SK-N-SH (cell line): ENCODE measurements at regions not wholly inside any gene's neighbourhood (a gene's known extent, or its start where the extent isn't known, plus 50 kb on each side); places are given as distances from the start of the nearest gene placed in this dataset.

Experiments used
- CTCF ChIA-PET: fragments of 300-600, 350-600 bp; formaldehyde crosslinking; extraction: SDS; loops from one replicate; lab custom pipeline; 2021; lab: Yijun Ruan, JAX
- POLR2A ChIA-PET: fragments of 350-600 bp; sonication (Branson Sonifier 250); formaldehyde crosslinking; extraction: SDS; loops from one replicate; lab custom pipeline; 2020; ENCODE audit warnings: antibody characterized with exemption, inconsistent platforms; lab: Yijun Ruan, JAX
- DNase-seq: peaks from one replicate; pipeline ENCODE4 v3.0.0; 2012
- H2AFZ ChIP-seq: fragments of 200-600 bp; sonication (generic); 2 replicates; pipeline ENCODE4 v1.8.1; 2016; ENCODE audit warnings: antibody characterized with exemption, mild to moderate bottlenecking, low read depth
- H3F3A ChIP-seq: fragments of 200-600 bp; sonication (generic); replicated peaks from 2 replicates; pipeline ENCODE3; 2016; ENCODE audit warnings: antibody characterized with exemption, mild to moderate bottlenecking; ENCODE audit not compliant: insufficient read depth
- H3K27ac ChIP-seq, 2 experiments: fragments of 200-500 bp in 1 of 2; fragments of 200-600 bp in 1 of 2; sonication (Bioruptor generic) in 1 of 2; sonication (generic), shearing (Covaris generic) in 1 of 2; 2 replicates each; pipeline versions ENCODE4 v1.5.1 to v1.6.1; 2014 to 2016; ENCODE audit warnings: low read depth in 2 of 2, inconsistent platforms in 1 of 2, low read length in 1 of 2, mild to moderate bottlenecking in 1 of 2, mixed read lengths in 1 of 2
- H3K27me3 ChIP-seq: fragments of 200-600 bp; sonication (generic), shearing (Covaris generic); 2 replicates; pipeline ENCODE4 v1.6.1; 2016; ENCODE audit warnings: mixed run types; ENCODE audit not compliant: insufficient read depth
- H3K36me3 ChIP-seq, 2 experiments: fragments of 200-500 bp in 1 of 2; fragments of 200-600 bp in 1 of 2; sonication (Bioruptor generic) in 1 of 2; sonication (generic) in 1 of 2; replicated peaks in 1 of 2; 2 replicates each; pipeline versions ENCODE3 to v1.5.1; 2014 to 2016; ENCODE audit warnings: low read length in 1 of 2, mild to moderate bottlenecking in 1 of 2; ENCODE audit not compliant: insufficient read depth in 2 of 2, control insufficient read depth in 1 of 2
- H3K4me1 ChIP-seq, 2 experiments: fragments of 200-500 bp in 1 of 2; fragments of 200-600 bp in 1 of 2; sonication (Bioruptor generic) in 1 of 2; sonication (generic), shearing (Covaris generic) in 1 of 2; 2 replicates each; pipeline versions ENCODE4 v1.5.1 to v1.6.1; 2014 to 2016; ENCODE audit warnings: low read depth in 1 of 2, low read length in 1 of 2, mixed run types in 1 of 2; ENCODE audit not compliant: insufficient read depth in 2 of 2, control insufficient read depth in 1 of 2
- H3K4me2 ChIP-seq: fragments of 200-600 bp; sonication (generic), shearing (Covaris generic); 2 replicates; pipeline ENCODE4 v1.6.1; 2017; ENCODE audit warnings: mixed run types
- H3K4me3 ChIP-seq, 2 experiments: fragments of 200-500 bp in 1 of 2; fragments of 200-600 bp in 1 of 2; sonication (Bioruptor generic) in 1 of 2; sonication (generic), shearing (Covaris generic) in 1 of 2; 2 replicates each; pipeline versions ENCODE4 v1.5.1 to v1.8.1; 2014 to 2016; ENCODE audit warnings: low read depth in 2 of 2, inconsistent platforms in 1 of 2, low read length in 1 of 2, mild to moderate bottlenecking in 1 of 2, mixed read lengths in 1 of 2, moderate library complexity in 1 of 2
- H3K79me2 ChIP-seq: fragments of 200-600 bp; sonication (generic); 2 replicates; pipeline ENCODE4 v1.8.1; 2017; ENCODE audit warnings: mild to moderate bottlenecking; ENCODE audit not compliant: insufficient read depth
- H3K9ac ChIP-seq: fragments of 200-600 bp; sonication (generic); 2 replicates; pipeline ENCODE4 v1.6.1; 2017; ENCODE audit warnings: mixed run types
- H3K9me2 ChIP-seq: fragments of 200-600 bp; sonication (generic); 2 replicates; pipeline ENCODE4 v1.6.1; 2017; ENCODE audit warnings: mixed run types
- H3K9me3 ChIP-seq: fragments of 200-600 bp; sonication (generic); 2 replicates; pipeline ENCODE4 v1.6.1; 2017; ENCODE audit warnings: mixed run types, mild to moderate bottlenecking, moderate library complexity
- H4K20me1 ChIP-seq: fragments of 200-600 bp; sonication (generic); 2 replicates; pipeline ENCODE4 v1.6.1; 2017; ENCODE audit warnings: mild to moderate bottlenecking, mixed run types; ENCODE audit not compliant: insufficient read depth
- CHD2 ChIP-seq: fragments of 150-350 bp; IDR thresholded peaks from 2 replicates; pipeline ENCODE4 v1.6.1; 2018; ENCODE audit warnings: low read length; ENCODE audit not compliant: partially characterized antibody
- EP300 ChIP-seq, 2 experiments: IDR thresholded peaks; 2 replicates each; pipeline versions ENCODE4 v1.4.0 to v1.6.1; 2012; ENCODE audit warnings: borderline replicate concordance in 1 of 2, low read depth in 1 of 2, low read length in 1 of 2
- FOXJ3 ChIP-seq: sonication (generic); formaldehyde crosslinking; IDR thresholded peaks from 2 replicates; pipeline ENCODE4 v1.5.1; 2020; ENCODE audit warnings: mild to moderate bottlenecking, missing genetic modification reagents
- FOXM1 ChIP-seq: IDR thresholded peaks from 2 replicates; pipeline ENCODE4 v1.4.0; 2012; ENCODE audit warnings: low read depth, mild to moderate bottlenecking
- GABPA ChIP-seq: IDR thresholded peaks from 2 replicates; pipeline ENCODE4 v1.4.0; 2012; ENCODE audit warnings: low read depth, mild to moderate bottlenecking
- JUND ChIP-seq: IDR thresholded peaks from 2 replicates; pipeline ENCODE4 v1.4.0; 2012
- NFIC ChIP-seq: IDR thresholded peaks from 2 replicates; pipeline ENCODE4 v1.4.0; 2012; ENCODE audit warnings: borderline replicate concordance
- NRF1 ChIP-seq: IDR thresholded peaks from 2 replicates; pipeline ENCODE4 v1.6.1; 2012; ENCODE audit warnings: low read depth, mild to moderate bottlenecking, low read length
- POLR2AphosphoS5 ChIP-seq: IDR thresholded peaks from 2 replicates; pipeline ENCODE4 v1.6.1; 2012; ENCODE audit warnings: low read depth, low read length
- RAD21 ChIP-seq: IDR thresholded peaks from 2 replicates; pipeline ENCODE4 v1.6.1; 2012; ENCODE audit warnings: mild to moderate bottlenecking, low read length
- RCOR1 ChIP-seq: fragments of 150-350 bp; IDR thresholded peaks from 2 replicates; pipeline ENCODE4 v1.6.1; 2017; ENCODE audit warnings: antibody characterized with exemption, low read length
- SMC3 ChIP-seq: IDR thresholded peaks from 2 replicates; pipeline ENCODE4 v1.6.1; 2012; ENCODE audit warnings: low read depth, low read length, improper control_type of control experiment
- TAF1 ChIP-seq: IDR thresholded peaks from 2 replicates; pipeline ENCODE4 v1.6.1; 2012; ENCODE audit warnings: low read depth, mild to moderate bottlenecking, low read length, moderate library complexity, borderline replicate concordance
- TCF12 ChIP-seq: IDR thresholded peaks from 2 replicates; pipeline ENCODE4 v1.4.0; 2012
- TEAD4 ChIP-seq: IDR thresholded peaks from 2 replicates; pipeline ENCODE4 v1.4.0; 2012; ENCODE audit warnings: mild to moderate bottlenecking, borderline replicate concordance; ENCODE audit not compliant: insufficient read depth
- WGBS: methylation state at CpG from one replicate; pipeline ENCODE4 v1.1.6; 2017; ENCODE audit warnings: low lambda C conversion rate; 5-methylcytosine and 5-hydroxymethylcytosine counted together
- TF ChIP-seq, protein P1 (sequence below): fragments of 200-600 bp; sonication (generic); IDR thresholded peaks from 2 replicates; pipeline ENCODE4 v1.6.1; 2017; ENCODE audit warnings: antibody characterized with exemption, mild to moderate bottlenecking, moderate library complexity
- TF ChIP-seq, protein P2 (sequence below): fragments of 150-350 bp; IDR thresholded peaks from 2 replicates; pipeline ENCODE4 v1.6.1; 2016; ENCODE audit warnings: mild to moderate bottlenecking, low read depth, low read length

DNA sequence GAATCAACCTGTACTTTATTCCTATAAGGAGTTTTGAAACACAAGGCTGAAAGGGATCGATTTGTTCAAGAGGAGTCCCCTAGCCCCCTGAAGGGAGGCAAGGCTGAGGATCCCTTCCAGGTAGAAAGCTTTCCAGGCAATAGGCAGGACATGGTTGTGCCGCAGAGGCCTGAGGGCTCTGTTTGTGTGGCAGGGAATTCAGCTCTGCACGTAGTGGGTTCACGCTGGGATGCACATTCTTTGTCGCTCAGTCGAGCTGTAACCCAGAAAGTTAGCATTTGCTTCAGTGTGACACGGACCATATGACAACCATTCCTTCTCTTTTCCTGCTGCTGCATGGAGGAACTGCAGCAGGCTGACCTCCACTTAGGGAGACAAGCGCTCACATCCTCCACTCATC lies 65.6 kb upstream of the TRIO start:
- H3K4me2 ChIP-seq, result no peak overlapping the region
- H2AFZ ChIP-seq, result no peak overlapping the region
- H4K20me1 ChIP-seq, result no peaks in the 10 kb centered on the region
- no peaks in the 10 kb centered on the region for H3K9me3 ChIP-seq
- no peak overlapping the region for H3K9ac ChIP-seq
- no peaks in the 10 kb centered on the region for H3K27me3 ChIP-seq
- H3K9me2 ChIP-seq, result no peaks in the 10 kb centered on the region
- DNase-seq, result no peak
- H3F3A ChIP-seq, result peaks cover 3% of the 10 kb centered on the region
- no peaks in the 10 kb centered on the region for H3K79me2 ChIP-seq
- H3K4me3 ChIP-seq, result no peak overlapping the region
- POLR2A ChIA-PET, result no interaction called here
- WGBS, result 99% methylated on average over 7 of the region's 8 CpGs
- no peak overlapping the region for H3K27ac ChIP-seq
- H3K4me1 ChIP-seq, result no peaks in the 10 kb centered on the region
- H3K36me3 ChIP-seq, result no peaks in the 10 kb centered on the region
- TF ChIP-seq RAD21, result no peak
- no peak for TF ChIP-seq EP300 (IDR thresholded peaks at IDR 0.05; ENCODE audit: borderline replicate concordance in 1 of 2, low read depth in 1 of 2, low read length in 1 of 2)
- no peak for TF ChIP-seq NRF1
- TF ChIP-seq TAF1, result no peak
- TF ChIP-seq SMC3, result no peak
- CTCF ChIA-PET, result interaction anchor here (1.3 kb wide), 1 partner anchor 18 kb away, joined by 3 read pairs; no protein-coding TSS in a partner anchor

DNA sequence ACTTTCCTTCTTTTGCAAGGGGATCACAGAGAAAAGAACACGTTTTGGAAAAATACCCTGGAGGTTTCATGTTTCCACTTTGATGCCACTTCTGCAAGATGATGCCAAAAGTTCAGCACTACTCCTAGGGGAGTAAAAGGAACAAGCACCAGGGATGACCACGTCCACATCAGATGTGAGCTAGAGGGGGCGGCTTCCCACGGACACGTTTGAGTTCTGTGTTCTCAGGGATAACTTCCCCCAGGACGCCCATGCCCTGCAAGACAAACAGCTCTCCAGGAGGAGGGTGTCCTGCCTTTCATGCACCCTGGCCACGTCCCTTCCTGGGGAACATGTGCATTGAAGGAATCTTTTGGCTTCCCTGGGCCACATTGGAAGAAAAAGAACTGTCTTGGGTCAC lies 66.6 kb upstream of the TRIO start:
- no peak overlapping the region for H2AFZ ChIP-seq
- no peak overlapping the region for H3K27ac ChIP-seq
- H3K36me3 ChIP-seq, result no peaks in the 10 kb centered on the region
- DNase-seq, result no peak
- no peak overlapping the region for H3K4me2 ChIP-seq
- CTCF ChIA-PET, result interaction anchor here (1.3 kb wide), 1 partner anchor 19 kb away, joined by 3 read pairs; no protein-coding TSS in a partner anchor
- no peak overlapping the region for H3K9ac ChIP-seq
- WGBS, result 69% methylated on average over 2 of the region's 7 CpGs
- POLR2A ChIA-PET, result no interaction called here
- H4K20me1 ChIP-seq, result no peaks in the 10 kb centered on the region
- H3K79me2 ChIP-seq, result no peaks in the 10 kb centered on the region
- no peaks in the 10 kb centered on the region for H3K27me3 ChIP-seq
- H3K9me3 ChIP-seq, result no peaks in the 10 kb centered on the region
- TF ChIP-seq TEAD4 (no peak), TAF1 (no peak), RCOR1 (no peak), SMC3 (no peak), JUND (no peak), FOXJ3 (no peak), TCF12 (no peak), CHD2 (no peak), GABPA (no peak), POLR2AphosphoS5 (no peak), NRF1 (no peak), NFIC (no peak), FOXM1 (no peak)
- TF ChIP-seq, protein P1, sequence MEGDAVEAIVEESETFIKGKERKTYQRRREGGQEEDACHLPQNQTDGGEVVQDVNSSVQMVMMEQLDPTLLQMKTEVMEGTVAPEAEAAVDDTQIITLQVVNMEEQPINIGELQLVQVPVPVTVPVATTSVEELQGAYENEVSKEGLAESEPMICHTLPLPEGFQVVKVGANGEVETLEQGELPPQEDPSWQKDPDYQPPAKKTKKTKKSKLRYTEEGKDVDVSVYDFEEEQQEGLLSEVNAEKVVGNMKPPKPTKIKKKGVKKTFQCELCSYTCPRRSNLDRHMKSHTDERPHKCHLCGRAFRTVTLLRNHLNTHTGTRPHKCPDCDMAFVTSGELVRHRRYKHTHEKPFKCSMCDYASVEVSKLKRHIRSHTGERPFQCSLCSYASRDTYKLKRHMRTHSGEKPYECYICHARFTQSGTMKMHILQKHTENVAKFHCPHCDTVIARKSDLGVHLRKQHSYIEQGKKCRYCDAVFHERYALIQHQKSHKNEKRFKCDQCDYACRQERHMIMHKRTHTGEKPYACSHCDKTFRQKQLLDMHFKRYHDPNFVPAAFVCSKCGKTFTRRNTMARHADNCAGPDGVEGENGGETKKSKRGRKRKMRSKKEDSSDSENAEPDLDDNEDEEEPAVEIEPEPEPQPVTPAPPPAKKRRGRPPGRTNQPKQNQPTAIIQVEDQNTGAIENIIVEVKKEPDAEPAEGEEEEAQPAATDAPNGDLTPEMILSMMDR, result no peak
- TF ChIP-seq, protein P2, sequence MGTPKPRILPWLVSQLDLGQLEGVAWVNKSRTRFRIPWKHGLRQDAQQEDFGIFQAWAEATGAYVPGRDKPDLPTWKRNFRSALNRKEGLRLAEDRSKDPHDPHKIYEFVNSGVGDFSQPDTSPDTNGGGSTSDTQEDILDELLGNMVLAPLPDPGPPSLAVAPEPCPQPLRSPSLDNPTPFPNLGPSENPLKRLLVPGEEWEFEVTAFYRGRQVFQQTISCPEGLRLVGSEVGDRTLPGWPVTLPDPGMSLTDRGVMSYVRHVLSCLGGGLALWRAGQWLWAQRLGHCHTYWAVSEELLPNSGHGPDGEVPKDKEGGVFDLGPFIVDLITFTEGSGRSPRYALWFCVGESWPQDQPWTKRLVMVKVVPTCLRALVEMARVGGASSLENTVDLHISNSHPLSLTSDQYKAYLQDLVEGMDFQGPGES, result no peak
- H3K4me1 ChIP-seq, result no peaks in the 10 kb centered on the region
- no peak overlapping the region for H3K4me3 ChIP-seq
- H3K9me2 ChIP-seq, result no peaks in the 10 kb centered on the region
- H3F3A ChIP-seq, result peaks cover 3% of the 10 kb centered on the region
